ENCODE measurements at regions not wholly inside any gene's neighbourhood (a gene's known extent, or its start where the extent isn't known, plus 50 kb on each side); places are given as distances from the start of the nearest gene placed in this dataset.
"Not testable (repeated sequence)": the region's sequence is repeated elsewhere in the genome, so short reads cannot be mapped to it uniquely, and the experiment has no call there.

DNA sequence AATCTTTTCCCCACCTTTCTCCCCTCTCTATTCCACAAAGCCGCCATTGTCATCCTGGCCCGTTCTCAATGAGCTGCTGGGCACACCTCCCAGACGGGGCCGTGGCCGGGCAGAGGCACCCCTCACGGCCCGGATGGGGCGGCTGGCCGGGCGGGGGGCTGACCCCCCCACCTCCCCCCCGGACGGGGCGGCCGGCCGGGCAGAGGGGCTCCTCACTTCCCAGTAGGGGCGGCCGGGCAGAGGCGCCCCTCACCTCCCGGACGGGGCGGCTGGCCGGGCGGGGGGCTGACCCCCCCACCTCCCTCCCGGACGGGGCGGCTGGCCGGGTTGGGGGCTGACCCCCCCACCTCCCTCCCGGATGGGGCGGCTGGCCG, 85.6 kb downstream of the OR2B2 start:
- not testable (repeated sequence) for DNase-seq (ENCODE audit: low read depth)

DNA sequence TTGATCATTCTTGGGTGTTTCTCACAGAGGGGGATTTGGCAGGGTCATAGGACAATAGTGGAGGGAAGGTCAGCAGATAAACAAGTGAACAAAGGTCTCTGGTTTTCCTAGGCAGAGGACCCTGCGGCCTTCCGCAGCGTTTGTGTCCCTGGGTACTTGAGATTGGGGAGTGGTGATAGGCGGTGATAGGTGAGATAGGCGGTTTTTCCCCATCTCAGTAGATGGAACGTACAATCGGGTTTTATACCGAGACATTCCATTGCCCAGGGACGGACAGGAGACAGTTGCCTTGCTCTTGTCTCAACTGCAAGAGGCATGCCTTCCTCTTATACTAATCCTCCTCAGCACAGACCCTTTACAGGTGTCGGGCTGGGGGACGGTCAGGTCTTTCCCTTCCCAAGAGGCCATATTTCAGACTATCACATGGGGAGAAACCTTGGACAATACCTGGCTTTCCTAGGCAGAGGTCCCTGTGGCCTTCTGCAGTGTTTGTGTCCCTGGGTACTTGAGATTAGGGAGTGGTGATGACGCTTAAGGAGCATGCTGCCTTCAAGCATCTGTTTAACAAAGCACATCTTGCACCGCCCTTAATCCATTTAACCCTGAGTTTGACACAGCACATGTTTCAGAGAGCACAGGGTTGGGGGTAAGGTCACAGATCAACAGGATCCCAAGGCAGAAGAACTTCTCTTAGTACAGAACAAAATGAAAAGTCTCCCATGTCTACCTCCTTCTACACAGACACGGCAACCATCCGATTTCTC, 86.2 kb downstream of the OR2B2 start:
- DNase-seq (ENCODE audit: low read depth), result not testable (repeated sequence)

- DNase-seq (ENCODE audit: low read depth), result no peak
These were observed 87.0 kb downstream of the OR2B2 start for GRCh38 chr6:27825025-27825793.

GRCh38 chr6:27824211-27825024, 87.8 kb downstream of the OR2B2 start:
- DNase-seq (ENCODE audit: low read depth), result not testable (repeated sequence)

- DNase-seq (ENCODE audit: low read depth), result peak; percentile 45
These were observed 88.4 kb downstream of the OR2B2 start for GRCh38 chr6:27823714-27824210.

DNA sequence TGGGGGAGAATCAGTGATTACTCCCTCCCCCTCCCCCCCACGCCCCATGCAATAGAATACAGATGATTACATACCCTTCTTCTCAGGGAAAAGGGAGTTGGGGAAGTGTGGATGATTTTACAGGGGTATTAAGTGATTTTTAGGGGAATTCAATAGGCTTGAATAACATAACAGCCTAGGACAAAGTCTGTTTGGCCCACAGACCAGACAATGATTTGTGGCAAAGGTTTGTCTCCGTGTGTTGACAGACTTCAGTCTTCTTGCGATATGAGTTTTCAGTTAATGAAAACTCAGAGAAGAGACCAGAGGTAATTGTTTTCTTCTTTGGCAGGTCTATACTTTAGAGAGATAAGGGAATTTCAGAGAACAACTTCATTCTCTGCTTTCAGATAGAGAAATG, 95.3 kb downstream of the OR2B2 start:
- no peak for DNase-seq (ENCODE audit: low read depth)

DNA sequence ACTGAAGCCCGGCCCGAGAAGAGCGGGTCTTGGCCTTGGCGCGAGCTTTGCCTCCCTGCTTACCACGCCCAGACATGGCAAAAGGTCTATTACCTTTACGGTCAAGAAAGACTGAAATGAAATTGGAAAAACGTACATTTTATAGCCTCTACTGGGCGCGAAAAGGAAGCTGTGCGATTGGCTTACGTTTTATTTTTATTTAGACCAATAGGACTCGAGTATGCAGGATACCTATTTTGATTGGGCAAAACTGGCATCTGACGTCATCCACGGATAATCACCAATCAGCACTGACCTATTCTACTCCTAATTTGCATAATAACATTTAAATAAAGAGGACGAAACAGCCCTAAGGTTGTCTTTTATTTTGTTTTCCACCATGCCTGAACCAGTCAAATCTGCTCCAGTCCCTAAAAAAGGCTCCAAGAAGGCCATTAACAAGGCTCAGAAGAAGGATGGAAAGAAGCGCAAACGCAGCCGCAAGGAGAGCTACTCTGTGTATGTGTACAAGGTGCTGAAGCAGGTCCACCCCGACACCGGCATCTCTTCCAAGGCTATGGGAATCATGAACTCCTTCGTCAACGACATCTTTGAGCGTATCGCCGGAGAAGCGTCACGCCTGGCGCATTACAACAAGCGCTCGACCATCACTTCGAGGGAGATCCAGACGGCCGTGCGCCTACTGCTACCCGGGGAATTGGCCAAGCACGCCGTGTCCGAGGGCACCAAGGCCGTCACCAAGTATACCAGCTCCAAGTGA, 97.4 kb downstream of the OR2B2 start:
- peak; percentile 72 for DNase-seq (ENCODE audit: low read depth)

DNA sequence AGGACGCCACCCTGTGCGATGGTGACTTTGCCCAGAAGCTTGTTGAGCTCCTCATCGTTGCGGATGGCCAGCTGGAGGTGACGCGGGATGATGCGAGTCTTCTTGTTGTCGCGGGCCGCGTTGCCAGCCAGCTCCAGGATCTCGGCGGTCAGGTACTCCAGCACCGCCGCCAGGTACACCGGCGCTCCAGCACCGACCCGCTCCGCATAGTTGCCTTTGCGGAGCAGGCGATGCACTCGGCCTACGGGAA, 97.9 kb downstream of the OR2B2 start:
- DNase-seq (ENCODE audit: low read depth), result not testable (repeated sequence)

- no peak for DNase-seq (ENCODE audit: low read depth)
These were observed 99.2 kb downstream of the OR2B2 start for GRCh38 chr6:27812805-27813492.

DNA sequence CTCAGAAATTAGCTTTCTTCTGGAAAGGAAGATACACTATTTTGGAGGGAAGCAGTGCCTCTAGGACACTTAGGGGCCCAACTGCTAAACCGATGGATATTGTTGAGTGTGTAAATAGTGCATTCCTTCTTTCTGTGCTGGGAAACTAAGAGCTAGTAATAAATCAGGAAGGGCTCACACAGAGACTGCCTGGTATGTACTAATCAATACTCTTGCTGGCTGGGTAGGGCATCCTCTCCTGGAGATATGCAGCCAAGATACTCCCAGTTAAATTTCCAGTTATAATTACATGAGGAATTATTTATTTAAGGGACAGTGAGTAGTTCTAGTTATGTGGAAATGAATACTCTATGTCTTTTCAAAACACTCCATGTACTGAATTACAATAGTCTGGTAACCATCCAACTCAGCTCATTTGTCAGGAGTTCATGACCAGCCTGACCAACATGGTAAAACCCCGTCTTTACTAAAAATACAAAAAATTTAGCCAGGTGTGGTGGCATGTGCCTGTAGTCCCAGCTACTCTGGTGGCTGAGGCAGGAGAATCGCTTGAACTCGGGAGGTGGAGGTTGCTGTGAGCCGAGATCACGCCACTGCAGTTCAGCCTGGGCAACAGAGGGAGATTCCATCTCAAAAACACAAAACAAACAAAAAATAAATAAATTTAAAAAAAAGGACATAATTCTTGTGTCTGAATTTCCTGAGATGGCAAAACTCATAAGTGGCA, 100.0 kb downstream of the OR2B2 start:
- no peak for DNase-seq (ENCODE audit: low read depth)

DNA sequence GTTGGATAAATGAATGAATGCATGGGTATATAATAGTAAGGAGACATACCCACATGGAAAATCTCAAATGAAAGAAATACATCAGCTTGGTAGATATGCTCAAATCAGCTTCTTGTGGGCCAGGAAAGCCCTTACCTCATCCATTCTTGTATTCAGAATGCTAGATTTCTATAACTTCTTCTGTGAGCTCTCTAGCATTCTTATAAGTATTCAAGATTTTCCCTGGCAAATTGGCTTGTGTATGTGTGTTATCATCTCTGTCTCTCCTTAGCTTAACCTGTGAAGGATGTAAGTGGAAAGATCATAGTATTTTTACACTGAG, 100.8 kb downstream of the OR2B2 start:
- DNase-seq (ENCODE audit: low read depth), result no peak

DNA sequence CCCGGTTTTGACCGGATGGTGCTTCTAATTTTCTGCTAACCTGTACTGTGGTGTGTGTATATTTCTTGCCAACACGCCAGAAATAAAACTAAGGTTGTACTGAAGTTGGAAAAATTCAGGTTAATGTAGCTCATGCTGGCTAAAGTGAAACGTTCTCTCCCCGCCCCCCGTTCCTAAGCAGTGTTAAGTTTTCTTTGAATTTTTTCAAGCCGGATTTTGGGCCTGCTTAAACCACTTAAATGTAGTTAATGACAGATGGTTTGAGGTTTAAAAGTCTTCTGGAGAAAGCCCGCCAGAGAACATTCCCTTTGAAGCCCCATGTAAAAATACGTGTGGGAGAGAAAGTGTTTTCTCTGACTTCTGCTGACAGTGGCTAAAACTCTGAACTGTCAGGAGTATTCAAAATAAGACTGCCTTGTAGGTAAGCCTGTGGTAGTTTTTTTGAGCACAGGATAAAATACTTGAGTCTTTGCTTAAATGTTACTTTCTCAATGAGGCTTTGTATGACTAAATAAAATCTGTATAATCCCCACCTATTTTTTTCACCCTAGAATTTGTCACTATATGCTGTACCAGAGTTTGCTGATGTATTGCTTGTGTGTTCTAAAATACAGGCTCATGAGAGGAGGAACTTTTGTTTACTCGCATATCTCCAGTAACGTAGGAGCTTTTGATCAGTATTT, 101.3 kb downstream of the OR2B2 start:
- no peak for DNase-seq (ENCODE audit: low read depth)

DNA sequence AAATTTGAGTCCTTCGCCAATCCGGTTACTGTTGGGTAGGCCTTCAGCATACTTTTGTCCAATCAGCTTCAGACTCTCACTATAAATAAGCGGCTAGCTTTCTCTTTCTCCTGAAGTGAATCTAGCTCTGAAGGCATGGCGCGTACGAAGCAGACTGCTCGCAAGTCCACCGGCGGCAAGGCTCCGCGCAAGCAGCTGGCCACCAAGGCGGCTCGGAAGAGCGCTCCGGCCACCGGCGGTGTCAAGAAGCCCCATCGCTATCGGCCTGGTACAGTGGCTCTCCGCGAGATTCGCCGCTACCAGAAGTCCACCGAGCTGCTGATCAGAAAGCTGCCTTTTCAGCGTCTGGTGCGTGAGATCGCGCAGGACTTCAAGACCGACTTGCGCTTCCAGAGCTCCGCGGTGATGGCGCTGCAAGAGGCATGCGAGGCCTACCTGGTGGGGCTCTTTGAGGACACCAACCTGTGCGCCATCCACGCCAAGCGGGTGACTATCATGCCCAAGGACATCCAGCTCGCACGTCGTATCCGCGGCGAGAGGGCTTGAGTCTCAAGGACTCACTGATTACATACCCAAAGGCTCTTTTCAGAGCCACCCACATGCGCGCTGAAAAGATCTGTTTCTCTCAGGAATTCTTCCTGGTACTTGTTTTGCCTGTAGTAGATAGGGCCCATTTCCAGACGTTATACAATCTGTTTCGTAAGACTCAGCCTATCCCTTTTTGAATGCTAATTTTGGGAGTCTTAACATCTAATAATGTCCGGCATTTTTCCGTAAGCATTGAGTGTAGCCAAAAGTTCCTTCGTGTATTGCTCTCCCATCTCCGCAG, 102.0 kb downstream of the OR2B2 start:
- peak; percentile 65 for DNase-seq (ENCODE audit: low read depth)

GRCh38 chr6:27809067-27809938, 102.9 kb downstream of the OR2B2 start:
- no peak for DNase-seq (ENCODE audit: low read depth)

GRCh38 chr6:27808242-27809066, 103.7 kb downstream of the OR2B2 start:
- DNase-seq (ENCODE audit: low read depth), result not testable (repeated sequence)

- peak; percentile 60 for DNase-seq (ENCODE audit: low read depth)
These were observed 104.6 kb downstream of the OR2B2 start for GRCh38 chr6:27807441-27808241.

Measured in stimulated activated CD4-positive, alpha-beta T cell treated with anti-CD3 and anti-CD28 coated beads, Interleukin-2, amount 100 ng/mL, for 4 hours (primary cell).